ENCODE measurements at regions not wholly inside any gene's neighbourhood (a gene's known extent, or its start where the extent isn't known, plus 50 kb on each side); places are given as distances from the start of the nearest gene placed in this dataset.
"Not testable (repeated sequence)": the region's sequence is repeated elsewhere in the genome, so short reads cannot be mapped to it uniquely, and the experiment has no call there.

DNA sequence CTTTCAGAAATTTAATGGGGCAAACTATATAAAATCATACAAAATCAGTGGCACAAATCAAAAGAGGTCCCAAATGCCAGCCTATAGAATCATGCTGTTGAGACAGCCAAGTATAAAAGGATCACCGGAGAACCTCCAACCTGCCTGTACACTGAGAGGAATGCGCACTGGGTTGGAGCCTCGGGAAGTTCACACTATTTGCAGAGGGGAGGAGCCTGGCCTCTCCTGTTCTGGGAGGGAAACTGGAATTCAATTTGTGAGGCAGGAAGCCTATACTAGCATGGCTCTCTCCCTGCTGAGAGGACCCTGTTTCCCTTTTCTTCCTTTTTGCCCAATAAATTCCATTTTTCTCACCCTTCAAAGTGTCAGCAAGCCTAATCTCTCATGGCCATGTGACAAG is 406.0 kb downstream of the HINT1 start:
- H3K9me3 ChIP-seq (ENCODE audit: low read depth) = no peaks in the 10 kb centered on the region
- no peak overlapping the region for H3K27ac Mint-ChIP-seq
- no peak overlapping the region for H3K4me3 Mint-ChIP-seq
- no peaks in the 10 kb centered on the region for H3K27me3 ChIP-seq
- H2AFZ ChIP-seq (replicated peaks) = no peak overlapping the region
- no peaks in the 10 kb centered on the region for H3K9me3 Mint-ChIP-seq
- peaks cover 10% of the 10 kb centered on the region for H3K4me1 Mint-ChIP-seq
- H3K4me3 ChIP-seq = no peak overlapping the region
- peak; percentile 13 for DNase-seq (ENCODE audit: low spot score)
- no peaks in the 10 kb centered on the region for H3K4me1 ChIP-seq
- no peak for TF ChIP-seq EZH2phosphoT487 (IDR thresholded peaks at IDR 0.05)
- TF ChIP-seq EZH2 (IDR thresholded peaks at IDR 0.05) = no peak
- TF ChIP-seq, protein P1, sequence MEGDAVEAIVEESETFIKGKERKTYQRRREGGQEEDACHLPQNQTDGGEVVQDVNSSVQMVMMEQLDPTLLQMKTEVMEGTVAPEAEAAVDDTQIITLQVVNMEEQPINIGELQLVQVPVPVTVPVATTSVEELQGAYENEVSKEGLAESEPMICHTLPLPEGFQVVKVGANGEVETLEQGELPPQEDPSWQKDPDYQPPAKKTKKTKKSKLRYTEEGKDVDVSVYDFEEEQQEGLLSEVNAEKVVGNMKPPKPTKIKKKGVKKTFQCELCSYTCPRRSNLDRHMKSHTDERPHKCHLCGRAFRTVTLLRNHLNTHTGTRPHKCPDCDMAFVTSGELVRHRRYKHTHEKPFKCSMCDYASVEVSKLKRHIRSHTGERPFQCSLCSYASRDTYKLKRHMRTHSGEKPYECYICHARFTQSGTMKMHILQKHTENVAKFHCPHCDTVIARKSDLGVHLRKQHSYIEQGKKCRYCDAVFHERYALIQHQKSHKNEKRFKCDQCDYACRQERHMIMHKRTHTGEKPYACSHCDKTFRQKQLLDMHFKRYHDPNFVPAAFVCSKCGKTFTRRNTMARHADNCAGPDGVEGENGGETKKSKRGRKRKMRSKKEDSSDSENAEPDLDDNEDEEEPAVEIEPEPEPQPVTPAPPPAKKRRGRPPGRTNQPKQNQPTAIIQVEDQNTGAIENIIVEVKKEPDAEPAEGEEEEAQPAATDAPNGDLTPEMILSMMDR (IDR thresholded peaks at IDR 0.05) = no peak
- H3K36me3 Mint-ChIP-seq = no peaks in the 10 kb centered on the region
- H3F3A ChIP-seq (ENCODE audit: low read depth) = no peaks in the 10 kb centered on the region
- H3K27ac ChIP-seq = no peak overlapping the region
- no peak overlapping the region for H3K4me2 ChIP-seq
- no peaks in the 10 kb centered on the region for H3K36me3 ChIP-seq
- H4K20me1 ChIP-seq (ENCODE audit: low read depth) = no peaks in the 10 kb centered on the region
- H3K9ac ChIP-seq = no peak overlapping the region
- H3K79me2 ChIP-seq (ENCODE audit: low read depth) = no peaks in the 10 kb centered on the region
- no peaks in the 10 kb centered on the region for H3K27me3 Mint-ChIP-seq (ENCODE audit: insufficient read depth, low read depth)

DNA sequence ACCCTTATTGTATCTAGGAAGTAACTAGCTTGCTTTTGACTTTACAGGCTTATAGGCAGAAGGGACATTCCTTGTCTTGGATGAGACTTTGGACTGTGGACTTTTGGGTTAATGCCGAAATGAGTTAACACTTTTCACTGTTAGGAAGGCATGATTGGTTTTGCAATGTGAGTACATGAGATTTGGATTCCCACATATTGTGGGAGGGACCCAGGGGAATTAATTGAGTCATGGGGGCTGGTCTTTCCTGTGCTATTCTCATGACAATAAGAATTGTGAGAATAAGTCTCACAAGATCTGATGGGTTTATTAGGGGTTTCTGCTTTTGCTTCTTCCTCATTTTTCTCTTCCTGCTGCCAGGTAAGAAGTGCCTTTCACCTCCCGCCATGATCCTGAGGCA is 417.5 kb downstream of the HINT1 start:
- Histone ChIP-seq H3K27me3 (no peaks in the 10 kb centered on the region), H3K9ac (no peak overlapping the region), H3K4me3 (no peak overlapping the region), H3K4me2 (no peak overlapping the region), H3K79me2 (ENCODE audit: low read depth) (no peaks in the 10 kb centered on the region), H4K20me1 (ENCODE audit: low read depth) (no peaks in the 10 kb centered on the region), H3K36me3 (no peaks in the 10 kb centered on the region), H3F3A (ENCODE audit: low read depth) (no peaks in the 10 kb centered on the region), H3K27ac (no peak overlapping the region), H3K4me1 (no peaks in the 10 kb centered on the region), H2AFZ (replicated peaks) (no peak overlapping the region), H3K9me3 (ENCODE audit: low read depth) (no peaks in the 10 kb centered on the region)
- Mint-ChIP-seq H3K27me3 (ENCODE audit: insufficient read depth, low read depth) (no peaks in the 10 kb centered on the region), H3K4me3 (no peak overlapping the region), H3K4me1 (no peaks in the 10 kb centered on the region), H3K9me3 (peaks cover 9% of the 10 kb centered on the region), H3K27ac (no peak overlapping the region), H3K36me3 (peaks cover 5% of the 10 kb centered on the region)
- no peak for DNase-seq (ENCODE audit: low spot score)
- no peak for TF ChIP-seq EZH2 (IDR thresholded peaks at IDR 0.05)

DNA sequence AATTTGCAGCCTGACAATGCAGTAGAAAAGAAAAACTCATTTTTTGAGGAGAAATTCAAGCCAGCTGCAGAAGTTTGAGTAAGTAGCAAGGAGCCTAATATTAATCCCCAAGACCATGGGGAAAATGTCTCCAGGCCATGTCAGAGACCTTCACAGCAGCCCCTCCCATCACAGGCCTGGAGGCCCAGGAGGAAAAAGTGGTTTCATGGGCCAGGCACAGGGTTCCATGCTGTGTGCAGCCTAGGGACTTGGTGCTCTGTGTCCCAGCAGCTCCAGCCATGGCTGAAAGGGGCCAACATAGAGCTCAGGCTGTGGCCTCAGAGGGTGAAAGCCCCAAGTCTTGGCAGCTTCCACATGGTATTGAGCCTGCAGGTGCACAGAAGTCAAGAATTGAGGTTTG is 418.4 kb downstream of the HINT1 start:
- H3K36me3 ChIP-seq; H3K4me2 ChIP-seq; DNase-seq (ENCODE audit: low spot score); H3K4me3 ChIP-seq; H3K4me3 Mint-ChIP-seq; H3K9me3 ChIP-seq (ENCODE audit: low read depth); H3K9ac ChIP-seq; H3K27me3 Mint-ChIP-seq (ENCODE audit: insufficient read depth, low read depth); H3F3A ChIP-seq (ENCODE audit: low read depth); H3K27ac Mint-ChIP-seq; H3K79me2 ChIP-seq (ENCODE audit: low read depth); H3K4me1 ChIP-seq; H2AFZ ChIP-seq (replicated peaks); H3K4me1 Mint-ChIP-seq; H3K27ac ChIP-seq; H3K27me3 ChIP-seq; H4K20me1 ChIP-seq (ENCODE audit: low read depth); H3K36me3 Mint-ChIP-seq; H3K9me3 Mint-ChIP-seq: not testable (repeated sequence)

DNA sequence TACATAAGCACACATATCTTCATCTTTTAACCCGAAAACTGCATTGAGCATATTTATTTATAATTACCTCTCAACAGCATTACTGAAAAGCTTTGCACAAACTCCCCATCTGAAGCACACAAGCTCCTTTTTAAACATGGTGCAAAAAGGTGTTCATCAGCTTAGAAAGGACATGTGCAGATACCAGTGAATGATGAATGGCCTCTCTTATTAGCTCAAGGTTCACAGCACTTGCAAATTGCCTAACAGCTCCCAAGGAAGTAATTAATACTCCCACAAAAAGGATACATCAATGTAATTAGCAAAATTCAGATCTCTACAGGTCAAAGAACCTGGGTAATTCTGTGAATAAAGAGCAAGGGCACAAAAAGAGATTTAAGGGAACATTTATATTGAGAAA is 422.0 kb downstream of the HINT1 start:
- no peak overlapping the region for H3K4me2 ChIP-seq
- H3K36me3 ChIP-seq = no peaks in the 10 kb centered on the region
- H3K9me3 ChIP-seq (ENCODE audit: low read depth) = no peaks in the 10 kb centered on the region
- Mint-ChIP-seq H3K4me3 (no peak overlapping the region), H3K27ac (no peak overlapping the region), H3K27me3 (ENCODE audit: insufficient read depth, low read depth) (no peaks in the 10 kb centered on the region), H3K36me3 (peaks cover 5% of the 10 kb centered on the region), H3K9me3 (peaks cover 13% of the 10 kb centered on the region), H3K4me1 (no peaks in the 10 kb centered on the region)
- H2AFZ ChIP-seq (replicated peaks) = peak overlapping the region; percentile 15
- H3F3A ChIP-seq (ENCODE audit: low read depth) = no peaks in the 10 kb centered on the region
- H3K4me3 ChIP-seq = no peak overlapping the region
- H3K9ac ChIP-seq = no peak overlapping the region
- no peaks in the 10 kb centered on the region for H3K79me2 ChIP-seq (ENCODE audit: low read depth)
- H3K4me1 ChIP-seq = no peaks in the 10 kb centered on the region
- H3K27me3 ChIP-seq = no peaks in the 10 kb centered on the region
- H3K27ac ChIP-seq = no peak overlapping the region
- H4K20me1 ChIP-seq (ENCODE audit: low read depth) = no peaks in the 10 kb centered on the region
- DNase-seq (ENCODE audit: low spot score) = no peak
- TF ChIP-seq, protein P1 (IDR thresholded peaks at IDR 0.05) = no peak
- no peak for TF ChIP-seq EZH2phosphoT487 (IDR thresholded peaks at IDR 0.05)
- TF ChIP-seq EZH2 (IDR thresholded peaks at IDR 0.05) = no peak

Data from neural progenitor cell (in vitro differentiated cells).